SKM-1 (cell line): ENCODE measurements at regions not wholly inside any gene's neighbourhood (a gene's known extent, or its start where the extent isn't known, plus 50 kb on each side); places are given as distances from the start of the nearest gene placed in this dataset.
A peak's percentile ranks its signal among the peaks of the same experiment; 100 is the strongest.
"Not testable (repeated sequence)": the region's sequence is repeated elsewhere in the genome, so short reads cannot be mapped to it uniquely, and the experiment has no call there.

ENCODE experiments used
- DNase-seq: peaks from one replicate; lab custom pipeline; 2025; ENCODE audit not compliant: unreplicated experiment; lab: John Stamatoyannopoulos, UW

DNA sequence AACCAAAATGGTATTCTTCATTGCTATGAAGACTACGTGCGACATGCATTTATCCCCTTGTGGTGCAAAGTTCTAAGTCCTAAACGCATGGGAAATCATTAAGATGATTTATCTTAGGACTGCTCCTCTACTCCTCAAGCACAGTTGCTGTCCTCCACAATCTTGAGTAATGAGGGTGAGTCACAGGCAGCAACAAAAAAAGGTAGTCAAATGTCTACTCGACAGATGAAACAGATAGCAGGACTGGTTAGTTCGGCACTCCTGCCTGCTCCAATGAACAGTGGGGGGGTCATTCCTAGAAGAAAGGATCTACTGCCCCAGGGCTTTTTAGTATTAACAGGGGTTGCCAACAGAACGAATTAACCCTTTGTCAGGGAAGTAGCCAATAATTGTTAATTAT lies 233.7 kb upstream of the FGF13 start:
- no peak for DNase-seq

DNA sequence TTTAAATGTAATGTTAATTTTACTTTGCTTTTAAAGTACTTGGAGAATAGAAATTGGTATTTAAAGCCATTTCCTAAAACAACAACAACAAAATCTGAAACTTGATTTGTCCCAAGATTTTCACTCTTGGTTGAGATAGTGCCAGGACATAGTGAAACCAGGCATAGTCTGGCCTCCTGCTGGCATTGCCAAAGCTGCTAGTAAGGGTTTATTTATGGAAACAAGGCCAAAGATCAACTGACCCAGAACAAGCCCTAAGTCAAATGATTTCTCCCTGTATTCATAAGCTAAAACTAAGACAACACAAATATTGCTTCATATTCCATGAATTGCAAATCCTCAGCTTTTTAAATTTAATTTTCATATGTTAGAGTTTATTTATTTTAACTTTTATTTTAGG lies 227.5 kb upstream of the FGF13 start:
- no peak for DNase-seq

DNA sequence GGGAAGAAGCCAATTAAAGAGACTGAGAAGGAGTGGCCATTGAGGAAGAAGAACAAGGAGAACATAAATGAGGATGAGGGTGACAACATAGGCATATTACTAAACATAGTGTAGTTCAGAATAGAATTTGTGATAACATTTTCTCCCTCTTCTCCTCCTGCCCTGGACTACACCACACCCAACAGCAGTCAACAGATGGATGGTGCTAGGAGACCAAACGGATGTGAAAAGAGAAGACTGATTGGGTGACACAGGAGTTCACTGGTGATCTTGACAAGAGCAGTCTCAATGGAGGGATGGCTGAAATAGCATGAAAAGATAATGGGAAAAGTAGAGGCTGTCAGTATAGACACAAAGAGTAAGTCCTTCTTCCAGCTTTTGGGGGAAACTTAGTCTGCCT lies 226.5 kb upstream of the FGF13 start:
- DNase-seq, result no peak

DNA sequence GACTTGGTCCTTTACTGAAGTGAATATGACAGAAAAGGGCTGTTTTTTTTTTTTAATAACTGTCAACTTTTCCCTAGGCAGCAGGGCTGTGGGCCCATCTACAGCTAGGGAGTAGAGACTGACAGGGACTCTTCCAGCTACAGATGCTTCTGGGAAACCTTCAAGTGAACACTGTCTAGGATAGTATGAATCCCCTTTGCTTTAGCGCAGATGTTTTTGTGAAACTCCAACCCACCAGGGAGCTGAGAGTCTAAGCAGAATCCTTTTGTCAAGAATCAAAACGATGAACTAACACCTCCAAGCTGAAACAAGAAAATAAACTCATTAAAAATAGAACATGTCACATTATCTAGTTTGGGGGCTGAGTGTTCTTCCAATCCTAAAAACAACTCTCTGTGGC lies 219.7 kb upstream of the FGF13 start:
- no peak for DNase-seq

DNA sequence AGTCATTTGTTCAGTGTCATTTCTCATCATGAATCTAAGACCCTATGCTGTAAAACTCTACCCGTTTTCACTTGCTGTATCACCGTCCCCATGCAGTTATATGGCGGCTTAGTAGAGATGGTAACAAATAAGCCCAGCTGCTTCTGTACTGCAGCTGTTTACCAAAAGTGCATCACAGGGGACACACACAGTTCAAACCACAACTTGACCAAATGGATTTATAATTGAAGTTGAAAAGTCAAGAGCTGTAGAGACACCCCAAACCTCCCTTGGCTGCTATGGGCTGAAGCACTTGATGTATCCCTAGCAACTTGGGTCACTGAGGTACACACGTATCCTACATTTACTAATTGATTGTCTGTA lies 219.0 kb upstream of the FGF13 start:
- DNase-seq, result no peak

DNA sequence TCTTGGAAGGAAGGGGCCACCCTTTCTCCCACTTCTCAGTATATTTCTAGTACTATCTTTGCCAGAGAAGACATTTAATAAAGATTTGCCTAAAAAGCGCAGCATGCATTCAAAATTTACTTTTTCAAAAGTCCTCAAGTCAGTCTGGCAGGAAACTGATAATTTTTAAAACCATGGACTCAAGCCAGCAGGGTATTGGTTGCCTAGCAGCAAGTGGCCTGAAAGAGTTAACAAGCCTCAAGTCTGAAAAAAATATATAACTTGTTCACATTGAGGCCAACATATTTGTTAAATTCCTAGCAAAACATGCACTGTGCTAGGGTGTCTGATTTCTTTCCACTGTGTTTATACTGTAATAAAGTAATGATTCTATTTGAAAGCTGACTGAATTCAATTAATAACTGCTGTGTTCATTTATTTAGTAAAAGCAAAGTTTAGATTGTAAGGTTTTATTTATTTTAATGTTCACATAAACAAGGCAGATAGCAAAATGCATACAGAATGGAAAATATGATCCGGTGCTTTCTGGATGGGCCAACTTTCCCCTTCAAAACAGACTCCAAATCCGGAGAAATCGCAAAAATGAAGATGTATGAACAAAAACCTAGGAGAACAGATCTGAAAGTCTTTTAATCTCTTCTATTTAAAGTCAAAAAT lies 218.5 kb upstream of the FGF13 start:
- DNase-seq, result no peak

DNA sequence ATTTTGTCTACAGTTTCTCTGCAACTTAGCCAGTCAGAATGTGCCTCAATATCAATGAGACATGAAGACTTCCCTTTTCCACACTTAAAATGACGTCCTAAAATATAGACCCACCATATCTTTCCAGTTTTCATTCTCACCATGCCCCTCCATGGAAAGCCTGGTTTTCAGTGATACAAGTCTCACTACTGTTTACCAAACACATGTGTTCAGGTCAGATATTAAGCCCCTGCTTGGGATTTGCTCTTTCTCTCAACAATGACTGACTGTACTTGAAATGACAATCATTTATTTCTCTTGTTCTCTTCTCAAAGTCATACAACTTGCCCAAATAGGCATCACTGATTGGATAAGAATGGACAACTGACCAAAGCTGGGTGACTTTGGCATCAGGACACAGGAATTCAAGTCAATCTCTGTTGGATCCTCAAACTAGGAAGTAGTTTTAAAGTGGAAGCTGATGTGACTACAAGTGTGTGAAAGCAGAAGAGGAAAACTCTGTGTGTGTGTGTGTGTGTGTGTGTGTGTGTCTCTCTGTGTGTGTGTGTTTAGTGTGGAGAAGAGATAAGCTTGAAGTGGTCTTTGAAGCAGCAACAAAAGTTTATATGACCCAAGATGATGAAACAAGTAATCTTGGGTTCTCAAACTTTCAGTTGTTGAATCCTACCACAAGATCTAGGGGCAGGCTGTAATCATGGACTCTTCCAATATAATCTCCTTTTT lies 217.4 kb upstream of the FGF13 start:
- DNase-seq, result no peak

DNA sequence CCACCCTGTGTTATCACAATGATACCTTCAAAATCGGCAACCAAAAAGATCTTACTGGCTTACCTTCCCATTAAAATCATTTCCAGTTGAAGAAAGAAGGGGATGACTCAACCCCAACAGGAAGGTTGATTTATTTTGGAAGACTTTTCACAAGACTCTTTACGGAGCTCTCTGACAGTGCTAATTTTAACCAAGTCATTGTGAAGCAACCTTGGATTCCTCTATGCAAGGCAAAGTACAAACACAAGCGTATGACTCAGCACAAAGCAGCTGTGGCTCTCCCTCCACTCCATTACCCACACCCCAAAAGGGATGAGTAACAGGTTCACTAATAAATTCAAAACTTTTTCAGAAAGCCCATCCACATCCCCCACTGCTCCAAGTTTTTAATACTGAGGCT lies 213.8 kb upstream of the FGF13 start:
- DNase-seq, result peak; percentile 0

DNA sequence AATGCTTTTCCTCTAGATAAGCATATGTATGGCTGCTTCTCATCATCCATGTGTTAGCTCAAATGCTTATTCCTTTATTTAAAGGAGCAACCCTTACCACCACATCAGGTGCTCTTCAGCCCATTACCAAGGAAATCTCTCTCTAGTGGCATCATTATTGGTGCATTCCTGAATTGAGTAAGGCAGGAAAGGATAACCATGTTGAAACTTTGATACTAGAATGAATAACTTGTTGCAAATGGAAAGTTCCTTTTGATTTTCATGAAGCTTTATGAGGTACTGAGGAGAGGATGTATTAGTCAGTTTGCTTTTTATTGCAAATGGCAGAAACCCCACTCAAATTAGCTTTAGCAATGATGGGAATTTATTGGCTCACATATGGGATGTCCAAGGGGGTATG lies 212.3 kb upstream of the FGF13 start:
- DNase-seq, result no peak

DNA sequence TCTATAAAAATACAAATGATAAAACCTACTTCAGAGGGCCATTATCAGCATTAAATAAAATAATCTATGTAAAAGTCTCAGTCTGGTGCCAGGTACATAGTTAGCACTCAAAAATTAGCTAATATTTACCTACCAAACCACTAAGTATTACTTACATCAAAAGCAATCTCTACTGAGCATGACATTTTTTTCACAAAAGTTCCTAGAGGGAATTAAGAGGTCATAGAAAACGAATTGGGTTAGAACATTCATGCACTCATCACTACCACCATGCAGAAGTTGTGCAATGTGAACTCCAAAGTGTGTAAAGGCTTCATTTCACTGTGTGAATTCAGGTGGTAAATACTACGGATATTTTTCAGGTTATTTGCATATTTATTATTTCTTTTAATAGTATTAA lies 209.5 kb upstream of the FGF13 start:
- DNase-seq, result no peak

DNA sequence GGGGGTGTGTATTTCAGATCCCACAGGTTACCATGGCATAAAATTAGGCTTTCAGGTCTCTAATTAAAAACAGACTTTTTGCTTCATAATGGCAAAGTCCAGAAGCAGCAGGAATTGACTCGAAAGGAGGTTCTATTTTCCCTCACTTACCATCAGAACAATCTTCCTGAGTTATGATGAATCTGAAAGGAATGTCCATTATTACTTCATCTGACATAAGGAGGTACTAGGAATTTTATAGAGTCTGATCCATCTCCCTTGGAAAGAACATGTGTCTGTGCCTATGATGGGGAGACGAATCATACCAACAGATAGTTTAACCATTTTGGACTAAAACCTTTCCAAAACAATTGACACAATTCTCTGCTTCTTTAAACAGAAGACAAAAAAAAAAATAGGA lies 206.3 kb upstream of the FGF13 start:
- DNase-seq, result no peak

DNA sequence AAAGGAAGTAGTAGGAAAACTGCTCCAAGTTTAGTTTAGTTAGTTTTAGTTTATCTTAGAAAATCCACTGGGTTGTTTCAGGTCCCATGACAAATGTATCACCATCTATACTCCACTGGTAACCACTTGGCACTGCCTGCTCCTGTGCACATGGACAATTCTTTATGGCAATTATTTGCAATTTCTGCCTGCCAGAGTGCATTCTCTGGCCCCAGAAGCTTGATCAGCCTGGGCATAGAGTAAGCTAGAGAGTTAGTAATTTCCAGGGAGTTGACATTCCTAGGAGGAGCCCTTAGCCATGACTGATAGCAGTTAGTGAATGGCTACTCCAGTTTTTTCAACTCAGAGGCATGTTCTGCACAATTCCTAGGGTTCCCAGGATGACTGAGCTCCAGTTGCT lies 203.2 kb upstream of the FGF13 start:
- no peak for DNase-seq

DNA sequence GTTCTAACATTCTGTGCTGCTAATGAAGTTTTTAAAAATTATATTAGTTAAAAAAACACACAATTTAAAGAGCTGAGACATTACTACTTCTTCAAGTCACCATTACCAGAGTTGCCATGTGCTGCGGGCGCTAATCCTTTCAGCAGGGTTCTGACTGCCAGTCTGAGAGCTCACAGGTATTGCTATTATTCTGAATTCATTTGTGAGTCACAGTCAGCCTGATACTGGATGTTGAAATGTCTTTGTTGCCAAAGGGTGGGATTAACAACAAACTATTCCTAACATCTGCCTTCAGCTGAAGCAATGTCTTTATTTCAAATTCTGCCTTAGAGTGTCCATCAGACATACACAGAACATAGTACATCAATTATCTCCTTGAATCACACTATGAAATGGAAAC lies 197.1 kb upstream of the FGF13 start:
- no peak for DNase-seq

DNA sequence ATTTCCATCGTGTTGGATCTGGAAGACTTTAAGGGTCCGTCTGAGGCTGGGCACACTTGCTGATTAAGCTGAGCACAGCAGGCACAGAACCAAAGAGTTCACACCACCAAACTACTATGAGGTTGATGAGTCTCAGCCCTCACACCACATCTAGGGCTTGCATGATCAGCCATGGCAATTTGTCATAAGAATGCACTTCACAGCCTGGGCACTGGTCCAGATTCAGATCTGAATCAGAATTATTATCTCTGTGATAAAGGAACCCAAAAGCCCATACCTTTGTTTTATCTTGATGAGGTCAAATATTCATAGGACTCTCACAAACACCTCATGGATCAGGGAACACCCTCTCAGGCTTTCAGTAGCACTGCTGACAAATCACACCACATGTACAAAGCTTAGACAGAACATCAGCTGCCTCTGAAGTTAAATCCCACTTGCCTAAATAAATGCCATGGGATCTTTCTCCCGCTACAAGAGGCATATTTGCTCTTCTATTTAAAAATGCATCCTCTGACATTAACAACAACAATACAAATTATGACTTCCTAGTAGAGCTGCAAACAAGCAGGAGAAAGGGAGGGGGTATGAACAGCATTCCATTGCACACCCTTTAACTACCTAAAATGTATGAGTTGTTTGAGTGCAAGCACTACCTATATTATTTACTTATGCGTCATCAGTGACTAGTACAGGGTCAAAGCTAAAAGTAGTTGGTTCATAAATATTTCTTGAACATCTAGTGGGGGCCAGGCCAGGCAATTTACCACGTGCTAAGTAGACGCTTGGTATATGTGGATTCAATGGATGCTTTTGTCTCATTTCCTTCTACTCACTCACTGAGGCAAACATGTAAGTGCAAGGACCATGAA lies 186.3 kb upstream of the FGF13 start:
- DNase-seq, result no peak

DNA sequence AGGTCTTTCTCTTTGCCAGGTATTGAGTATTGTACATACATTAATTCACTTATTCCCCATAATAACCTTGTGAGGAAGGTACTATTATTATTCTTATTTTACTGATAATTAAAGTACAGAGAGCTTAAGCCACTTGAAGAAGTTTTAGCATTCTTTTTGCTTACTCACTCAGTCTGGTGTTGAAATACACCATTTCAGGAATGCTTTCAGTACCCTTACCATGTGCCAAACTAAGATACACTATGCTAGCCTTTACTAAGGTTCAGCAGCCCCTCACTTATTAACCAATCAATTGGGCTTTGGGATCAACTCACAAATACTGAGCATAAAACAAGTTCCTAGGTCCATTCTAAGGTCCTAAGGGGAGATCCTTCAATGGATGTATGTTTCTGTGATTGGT lies 179.0 kb upstream of the FGF13 start:
- no peak for DNase-seq

DNA sequence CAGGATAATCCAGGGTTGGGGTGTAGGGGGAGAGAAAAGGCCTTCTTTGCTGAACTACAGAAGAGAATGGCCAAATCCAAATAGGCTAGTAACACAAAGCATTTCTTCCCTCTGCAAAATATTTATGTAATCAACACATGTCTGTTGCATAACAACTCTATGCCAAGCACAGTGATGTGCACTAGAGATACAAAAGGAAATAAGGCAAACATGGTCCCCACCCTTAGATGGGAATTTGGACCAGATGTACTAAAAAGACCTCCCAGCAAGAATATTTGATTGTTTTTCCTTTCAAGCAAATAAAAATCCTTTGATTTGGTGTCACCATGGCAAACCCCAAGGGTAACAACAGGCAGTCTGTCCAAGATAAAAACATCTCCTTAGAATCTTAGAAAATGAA lies 177.6 kb upstream of the FGF13 start:
- no peak for DNase-seq

DNA sequence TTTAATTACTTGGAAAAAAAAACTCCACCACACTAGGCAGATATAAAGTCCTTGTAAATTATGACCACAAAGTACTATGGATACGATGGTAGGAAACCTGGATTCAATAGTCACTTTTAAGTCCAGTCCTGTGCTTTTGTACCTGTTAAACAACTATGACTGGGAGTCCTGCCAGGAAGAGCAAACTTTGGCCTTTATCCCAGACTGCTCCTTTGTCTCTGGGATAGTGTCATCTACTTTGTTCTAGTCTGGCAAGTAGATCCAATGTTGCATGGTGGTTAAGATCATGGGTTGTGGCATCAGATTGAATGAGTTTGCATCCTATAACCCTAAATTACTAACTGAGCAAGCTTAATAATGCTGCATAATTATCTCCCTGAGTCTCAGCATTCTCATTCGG lies 175.3 kb upstream of the FGF13 start:
- DNase-seq, result no peak

DNA sequence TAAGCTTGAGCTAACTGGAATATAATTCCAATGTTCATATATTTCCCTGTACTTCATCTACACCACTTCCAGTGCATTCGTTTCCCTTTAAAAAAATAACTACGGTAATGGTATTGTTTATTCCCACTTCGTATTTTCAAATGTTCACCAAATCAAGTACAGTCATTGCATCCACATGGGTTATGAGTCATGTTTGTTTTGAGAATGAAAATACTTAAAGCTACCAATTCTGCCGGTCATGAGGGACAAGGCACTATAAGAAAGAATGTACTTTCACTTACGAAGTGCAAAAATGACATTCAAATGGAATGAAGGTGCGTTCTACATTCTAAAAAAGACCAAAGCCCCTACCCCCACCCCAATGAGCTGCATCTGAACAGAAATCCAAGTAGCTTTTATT lies 174.4 kb upstream of the FGF13 start:
- DNase-seq, result no peak

DNA sequence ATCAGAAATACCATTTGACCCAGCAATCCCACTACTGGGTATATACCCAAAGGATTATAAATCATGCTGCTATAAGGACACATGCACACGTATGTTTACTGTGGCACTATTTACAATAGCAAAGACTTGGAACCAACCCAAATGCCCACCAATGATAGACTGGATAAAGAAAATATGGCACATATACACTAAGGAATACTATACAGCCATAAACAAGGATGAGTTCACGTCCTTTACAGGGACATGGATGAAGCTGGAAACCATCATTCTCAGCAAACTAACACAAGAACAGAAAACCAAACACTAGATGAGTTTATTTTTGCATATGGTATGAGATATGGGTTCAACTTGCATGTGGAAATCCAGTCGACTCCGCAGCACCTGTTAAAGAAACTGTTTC lies 168.8 kb upstream of the FGF13 start:
- DNase-seq, result not testable (repeated sequence)

DNA sequence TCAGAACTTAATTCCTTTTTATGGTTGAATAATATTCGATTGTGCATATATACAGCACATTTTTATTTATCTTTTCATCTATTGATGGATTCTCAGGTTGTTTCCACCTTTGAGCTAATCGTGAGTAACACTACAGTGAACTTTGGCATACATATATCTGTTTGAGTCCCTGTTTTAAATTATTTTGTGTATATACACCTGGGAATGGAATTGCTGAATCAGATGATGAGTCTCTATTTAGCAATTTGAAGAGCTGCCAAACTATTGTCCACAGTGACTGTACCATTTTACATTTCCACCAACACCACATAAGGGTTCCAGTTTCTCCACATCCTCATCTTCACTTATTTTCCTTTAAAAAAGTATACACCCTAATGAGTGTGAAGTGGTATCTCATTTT lies 166.2 kb upstream of the FGF13 start:
- no peak for DNase-seq

DNA sequence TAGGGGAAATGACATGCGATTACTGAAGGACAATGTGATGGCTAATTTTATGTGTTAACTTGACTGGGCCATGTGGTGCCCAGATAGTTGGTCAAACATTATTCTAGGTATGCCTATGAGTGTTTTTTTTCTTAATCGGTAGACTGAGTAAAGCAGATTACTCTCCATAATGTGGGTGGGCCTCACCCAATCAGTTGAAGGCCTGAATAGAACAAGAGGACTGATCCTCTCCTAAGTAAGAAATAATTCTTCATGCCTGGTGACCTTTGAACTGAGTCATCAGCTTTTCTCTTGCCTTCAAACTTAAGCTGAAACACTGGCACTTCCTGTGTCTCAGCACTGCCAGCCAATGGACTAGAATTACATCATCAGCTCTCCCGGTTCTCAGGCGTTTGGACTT lies 164.0 kb upstream of the FGF13 start:
- DNase-seq, result no peak

DNA sequence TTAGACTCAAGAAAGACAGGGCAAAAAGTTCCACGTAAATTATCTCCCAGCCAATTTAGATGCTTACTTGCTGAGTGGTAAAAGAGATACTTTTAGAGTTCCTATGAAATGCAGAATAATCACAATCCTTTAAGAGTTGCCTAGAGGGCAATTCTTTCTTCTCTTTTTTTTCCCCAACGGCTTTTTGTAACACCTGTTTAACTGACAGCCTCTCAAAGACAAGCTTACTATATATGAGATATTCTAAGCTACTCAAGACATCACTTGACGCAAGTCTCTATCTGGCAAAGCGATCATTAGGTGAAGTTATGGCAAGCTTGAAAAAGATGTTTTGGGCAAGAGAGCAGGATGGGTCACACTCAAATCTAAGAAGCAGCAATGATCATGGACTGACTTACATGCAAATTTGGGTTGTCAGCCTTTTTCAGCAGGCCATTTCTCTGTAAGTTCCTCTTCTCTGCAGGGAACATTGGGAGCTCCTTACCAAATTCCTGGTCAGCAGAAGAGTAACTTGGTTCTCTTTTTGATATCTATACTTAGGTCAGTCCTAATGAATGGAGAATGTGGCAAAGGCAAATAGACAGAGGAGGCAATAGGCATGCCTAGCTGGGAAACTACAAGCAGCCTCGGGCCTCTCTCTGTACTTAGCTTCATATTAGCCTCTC lies 162.9 kb upstream of the FGF13 start:
- DNase-seq, result no peak
